CD4-positive, alpha-beta T cell (primary cell): ENCODE measurements at regions not wholly inside any gene's neighbourhood (a gene's known extent, or its start where the extent isn't known, plus 50 kb on each side); places are given as distances from the start of the nearest gene placed in this dataset.

Experiments used
- ATAC-seq: fragments of 200-7000 bp; cut with Tn5 transposase; one replicate; pipeline ENCODE4 v1.10.0; 2022; ENCODE audit warnings: mild to moderate bottlenecking; ENCODE audit not compliant: poor library complexity
- CTCF ChIA-PET: fragments of 350-600 bp; sonication (Branson Sonifier 250); formaldehyde crosslinking; loops from one replicate; lab custom pipeline; 2021; ENCODE audit warnings: antibody characterized with exemption, inconsistent platforms; lab: Charles Lee
- POLR2A ChIA-PET: fragments of 350-600 bp; sonication (Branson Sonifier 250); formaldehyde crosslinking; loops from one replicate; lab custom pipeline; 2021; ENCODE audit warnings: antibody characterized with exemption, inconsistent platforms; lab: Charles Lee
- DNase-seq, 14 experiments: peaks; one replicate each; pipeline ENCODE4 v3.0.0-alpha.2; 2013 to 2020; ENCODE audit warnings: mixed read lengths in 2 of 14
- H3K27ac ChIP-seq, 2 donors: one replicate each; pipeline versions ENCODE4 v1.5.1 to v1.7.0; 2013; ENCODE audit warnings: low read length in 2 of 2, low read depth in 1 of 2, mild to moderate bottlenecking in 1 of 2
- H3K27me3 ChIP-seq, 2 experiments: 1 replicate in 1 of 2; 2 replicates in 1 of 2; pipeline versions ENCODE4 v1.6.1 to v1.7.0; 2013; ENCODE audit warnings: low read length in 2 of 2, control low read depth in 1 of 2, mild to moderate bottlenecking in 1 of 2, moderate library complexity in 1 of 2; ENCODE audit not compliant: insufficient read depth in 2 of 2, control insufficient read depth in 1 of 2
- H3K36me3 ChIP-seq: one replicate; pipeline ENCODE4 v1.6.1; 2013; ENCODE audit warnings: low read length, control low read depth; ENCODE audit not compliant: insufficient read depth
- H3K4me1 ChIP-seq: one replicate; pipeline ENCODE4 v1.6.1; 2013; ENCODE audit warnings: low read length, control low read depth; ENCODE audit not compliant: insufficient read depth
- H3K4me3 ChIP-seq: one replicate; pipeline ENCODE4 v1.5.1; 2013; ENCODE audit warnings: mild to moderate bottlenecking, low read length, moderate library complexity
- H3K9me3 ChIP-seq, 2 experiments: 1 replicate in 1 of 2; 2 replicates in 1 of 2; pipeline versions ENCODE4 v1.6.1 to v1.7.0; 2013; ENCODE audit warnings: low read length in 2 of 2, mild to moderate bottlenecking in 2 of 2, control low read depth in 1 of 2, moderate library complexity in 1 of 2; ENCODE audit not compliant: control insufficient read depth in 1 of 2, insufficient read depth in 1 of 2
- H3K27ac Mint-ChIP-seq: one replicate; pipeline ENCODE4 v1.8.0; 2020; ENCODE audit warnings: mixed read lengths
- H3K27me3 Mint-ChIP-seq: one replicate; pipeline ENCODE4 v1.8.0; 2021; ENCODE audit warnings: mixed read lengths
- H3K36me3 Mint-ChIP-seq: one replicate; pipeline ENCODE4 v1.8.0; 2021; ENCODE audit warnings: low read depth, mixed read lengths
- H3K4me1 Mint-ChIP-seq: one replicate; pipeline ENCODE4 v1.8.0; 2021; ENCODE audit warnings: low read depth, mixed read lengths
- H3K4me3 Mint-ChIP-seq: one replicate; pipeline ENCODE4 v1.8.0; 2020; ENCODE audit warnings: mild to moderate bottlenecking, mixed read lengths
- H3K9me3 Mint-ChIP-seq: one replicate; pipeline ENCODE4 v1.8.0; 2020; ENCODE audit warnings: mixed read lengths
- intact Hi-C, 2 experiments: fragments of 100-400 bp; cut with DNase I in 1 of 2; cut with micrococcal nuclease in 1 of 2; formaldehyde crosslinking; loops; one replicate each; pipeline versions ENCODE4 v1.15.1 to v1.9.0; 2023 to 2025; cut with DNase I, micrococcal nuclease
- TF ChIP-seq, protein P1 (sequence below): fragments of 200-600 bp; IDR thresholded peaks from one replicate; pipeline ENCODE4 v1.8.0; 2022; ENCODE audit warnings: antibody characterized with exemption, mild to moderate bottlenecking

- Mint-ChIP-seq H3K4me1 (no peaks in the 10 kb centered on the region), H3K4me3 (no peak overlapping the region), H3K9me3 (peaks cover 12% of the 10 kb centered on the region), H3K27me3 (no peaks in the 10 kb centered on the region), H3K36me3 (peaks cover 4% of the 10 kb centered on the region), H3K27ac (no peak overlapping the region)
- H3K27ac ChIP-seq, result no peak overlapping the region
- H3K36me3 ChIP-seq, result no peaks in the 10 kb centered on the region
- H3K27me3 ChIP-seq, result no peaks in the 10 kb centered on the region
- POLR2A ChIA-PET, result no interaction called here
- no peak for ATAC-seq
- intact Hi-C loops, result no loop called here
- CTCF ChIA-PET, result no interaction called here
- no peak for DNase-seq
- H3K4me1 ChIP-seq, result no peaks in the 10 kb centered on the region
- TF ChIP-seq, protein P1, sequence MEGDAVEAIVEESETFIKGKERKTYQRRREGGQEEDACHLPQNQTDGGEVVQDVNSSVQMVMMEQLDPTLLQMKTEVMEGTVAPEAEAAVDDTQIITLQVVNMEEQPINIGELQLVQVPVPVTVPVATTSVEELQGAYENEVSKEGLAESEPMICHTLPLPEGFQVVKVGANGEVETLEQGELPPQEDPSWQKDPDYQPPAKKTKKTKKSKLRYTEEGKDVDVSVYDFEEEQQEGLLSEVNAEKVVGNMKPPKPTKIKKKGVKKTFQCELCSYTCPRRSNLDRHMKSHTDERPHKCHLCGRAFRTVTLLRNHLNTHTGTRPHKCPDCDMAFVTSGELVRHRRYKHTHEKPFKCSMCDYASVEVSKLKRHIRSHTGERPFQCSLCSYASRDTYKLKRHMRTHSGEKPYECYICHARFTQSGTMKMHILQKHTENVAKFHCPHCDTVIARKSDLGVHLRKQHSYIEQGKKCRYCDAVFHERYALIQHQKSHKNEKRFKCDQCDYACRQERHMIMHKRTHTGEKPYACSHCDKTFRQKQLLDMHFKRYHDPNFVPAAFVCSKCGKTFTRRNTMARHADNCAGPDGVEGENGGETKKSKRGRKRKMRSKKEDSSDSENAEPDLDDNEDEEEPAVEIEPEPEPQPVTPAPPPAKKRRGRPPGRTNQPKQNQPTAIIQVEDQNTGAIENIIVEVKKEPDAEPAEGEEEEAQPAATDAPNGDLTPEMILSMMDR, result no peak
- no peak overlapping the region for H3K4me3 ChIP-seq
- H3K9me3 ChIP-seq, result peaks cover 24 to 36% of the 10 kb centered on the region in 2 experiments
Observed at GRCh38 chr7:63092951-63093350, 905.7 kb upstream of the ZNF722 start.

- peaks cover 12% of the 10 kb centered on the region for H3K9me3 Mint-ChIP-seq
- no peak for ATAC-seq
Observed at GRCh38 chr7:63093481-63093880, 905.2 kb upstream of the ZNF722 start.

GRCh38 chr7:63096141-63096540 is 902.5 kb upstream of the ZNF722 start:
- intact Hi-C loops, result no loop called here
- Histone ChIP-seq H3K27me3 (no peaks in the 10 kb centered on the region), H3K36me3 (no peaks in the 10 kb centered on the region), H3K4me3 (no peak overlapping the region), H3K27ac (no peak overlapping the region), H3K9me3 (peaks cover 23 to 34% of the 10 kb centered on the region in 2 experiments), H3K4me1 (no peaks in the 10 kb centered on the region)
- POLR2A ChIA-PET, result no interaction called here
- Mint-ChIP-seq H3K4me3 (no peak overlapping the region), H3K36me3 (no peaks in the 10 kb centered on the region), H3K27ac (no peak overlapping the region), H3K4me1 (no peaks in the 10 kb centered on the region), H3K9me3 (peaks cover 7% of the 10 kb centered on the region), H3K27me3 (no peaks in the 10 kb centered on the region)
- ATAC-seq, result no peak
- no peak for DNase-seq
- TF ChIP-seq, protein P1, result no peak
- CTCF ChIA-PET, result no interaction called here

More at GRCh38 chr7:63093481-63093880, 905.2 kb upstream of the ZNF722 start:
- H3K27ac Mint-ChIP-seq, result no peak overlapping the region
- peaks cover 4% of the 10 kb centered on the region for H3K36me3 Mint-ChIP-seq
- H3K27me3 ChIP-seq, result no peaks in the 10 kb centered on the region
- POLR2A ChIA-PET, result no interaction called here
- TF ChIP-seq, protein P1, result no peak
- H3K4me3 Mint-ChIP-seq, result no peak overlapping the region
- H3K4me1 Mint-ChIP-seq, result no peaks in the 10 kb centered on the region
- no peaks in the 10 kb centered on the region for H3K4me1 ChIP-seq
- peaks cover 24 to 33% of the 10 kb centered on the region in 2 experiments for H3K9me3 ChIP-seq
- no peaks in the 10 kb centered on the region for H3K36me3 ChIP-seq
- CTCF ChIA-PET, result no interaction called here
- no peak overlapping the region for H3K27ac ChIP-seq
- H3K4me3 ChIP-seq, result no peak overlapping the region
- intact Hi-C loops, result no loop called here
- DNase-seq, result no peak
- H3K27me3 Mint-ChIP-seq, result no peaks in the 10 kb centered on the region
